ENCODE measurements at regions not wholly inside any gene's neighbourhood (a gene's known extent, or its start where the extent isn't known, plus 50 kb on each side); places are given as distances from the start of the nearest gene placed in this dataset.

DNA sequence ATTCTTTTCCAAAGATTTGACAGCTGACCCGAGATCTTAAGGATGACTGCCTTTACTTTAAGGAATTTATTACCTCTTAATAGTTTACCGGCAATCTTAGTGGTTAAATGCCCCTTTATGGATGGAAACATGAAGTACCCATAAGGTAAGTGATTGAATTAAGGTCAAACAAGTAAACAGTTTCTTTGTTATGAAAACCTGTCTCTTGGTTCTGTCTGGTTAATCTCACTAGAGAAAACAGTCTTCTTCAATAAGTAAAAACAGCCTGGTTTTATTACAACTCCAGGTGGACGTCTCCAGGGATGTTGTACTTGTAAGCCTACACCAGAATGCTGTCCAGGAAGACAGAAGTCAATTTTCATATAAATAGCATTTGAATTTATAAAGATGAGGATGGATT, 161.8 kb upstream of the MTPN start:
- intact Hi-C loops (cut with micrococcal nuclease; ENCODE audit: unreplicated experiment) = no loop called here
- TF ChIP-seq EZH2 (IDR thresholded peaks at IDR 0.05; ENCODE audit: borderline replicate concordance, low read depth, low read length, poor library complexity, severe bottlenecking) (no peak), CTCF (conservative IDR thresholded peaks at IDR 0.05; ENCODE audit: low read depth, low read length) (no peak)
- no peaks in the 10 kb centered on the region for H3K27me3 ChIP-seq (replicated peaks; ENCODE audit: insufficient read depth, low read depth, low read length, poor library complexity)
- BruUV-seq (replicated peaks) = no TSS peak
- H3K9me3 ChIP-seq (ENCODE audit: low read depth, low read length, poor library complexity, severe bottlenecking) = no peaks in the 10 kb centered on the region
- ChIA-PET POLR2A (ENCODE audit: low non-redundant PET) (no interaction called here), CTCF (no interaction called here)
- H3K27ac ChIP-seq (ENCODE audit: low read depth, low read length, poor library complexity, severe bottlenecking) = no peak overlapping the region
- DNase-seq (ENCODE audit: low spot score) = no peak
- H3K36me3 ChIP-seq (ENCODE audit: insufficient read depth, low read length, poor library complexity, severe bottlenecking) = no peaks in the 10 kb centered on the region
- peaks cover 19% of the 10 kb centered on the region for H3K4me1 ChIP-seq (ENCODE audit: insufficient read depth, low read length, poor library complexity, severe bottlenecking)
- no peak overlapping the region for H3K4me3 ChIP-seq (ENCODE audit: low read depth, low read length, poor library complexity, severe bottlenecking)

- TF ChIP-seq EZH2 (IDR thresholded peaks at IDR 0.05; ENCODE audit: borderline replicate concordance, low read depth, low read length, poor library complexity, severe bottlenecking) (no peak), CTCF (conservative IDR thresholded peaks at IDR 0.05; ENCODE audit: low read depth, low read length) (no peak)
- Histone ChIP-seq H3K36me3 (ENCODE audit: insufficient read depth, low read length, poor library complexity, severe bottlenecking) (no peaks in the 10 kb centered on the region), H3K27ac (ENCODE audit: low read depth, low read length, poor library complexity, severe bottlenecking) (no peak overlapping the region), H3K9me3 (ENCODE audit: low read depth, low read length, poor library complexity, severe bottlenecking) (no peaks in the 10 kb centered on the region), H3K27me3 (replicated peaks; ENCODE audit: insufficient read depth, low read depth, low read length, poor library complexity) (no peaks in the 10 kb centered on the region), H3K4me1 (ENCODE audit: insufficient read depth, low read length, poor library complexity, severe bottlenecking) (peaks cover 30% of the 10 kb centered on the region), H3K4me3 (ENCODE audit: low read depth, low read length, poor library complexity, severe bottlenecking) (no peak overlapping the region)
- intact Hi-C loops (cut with micrococcal nuclease; ENCODE audit: unreplicated experiment) = no loop called here
- no peak for DNase-seq (ENCODE audit: low spot score)
- CTCF ChIA-PET = no interaction called here
- no TSS peak for BruUV-seq (replicated peaks)
- POLR2A ChIA-PET (ENCODE audit: low non-redundant PET) = no interaction called here
Measured at GRCh38 chr7:136136906-136137454, 159.8 kb upstream of the MTPN start.

- Histone ChIP-seq H3K4me3 (ENCODE audit: low read depth, low read length, poor library complexity, severe bottlenecking) (no peak overlapping the region), H3K9me3 (ENCODE audit: low read depth, low read length, poor library complexity, severe bottlenecking) (no peaks in the 10 kb centered on the region), H3K27me3 (replicated peaks; ENCODE audit: insufficient read depth, low read depth, low read length, poor library complexity) (no peaks in the 10 kb centered on the region), H3K36me3 (ENCODE audit: insufficient read depth, low read length, poor library complexity, severe bottlenecking) (no peaks in the 10 kb centered on the region), H3K4me1 (ENCODE audit: insufficient read depth, low read length, poor library complexity, severe bottlenecking) (peaks cover 37% of the 10 kb centered on the region), H3K27ac (ENCODE audit: low read depth, low read length, poor library complexity, severe bottlenecking) (peak overlapping the region; percentile 75)
- intact Hi-C loops (cut with micrococcal nuclease; ENCODE audit: unreplicated experiment) = loop anchor here (5.0 kb wide), 1 partner anchor 258 kb away; no protein-coding TSS in a partner anchor
- no TSS peak for BruUV-seq (replicated peaks)
- TF ChIP-seq CTCF (conservative IDR thresholded peaks at IDR 0.05; ENCODE audit: low read depth, low read length) = peak; percentile 45
- no peak for TF ChIP-seq EZH2 (IDR thresholded peaks at IDR 0.05; ENCODE audit: borderline replicate concordance, low read depth, low read length, poor library complexity, severe bottlenecking)
- CTCF ChIA-PET = interaction anchor here (0.6 to 1.2 kb wide), 2 partner anchors 20 to 132 kb away, joined by 3 read pairs; no protein-coding TSS in a partner anchor
- POLR2A ChIA-PET (ENCODE audit: low non-redundant PET) = no interaction called here
- DNase-seq (ENCODE audit: low spot score) = peak; percentile 88
Measured at GRCh38 chr7:136134503-136134902, 157.3 kb upstream of the MTPN start.

Data from A673 (cell line).